SK-N-MC (cell line): ENCODE measurements at regions not wholly inside any gene's neighbourhood (a gene's known extent, or its start where the extent isn't known, plus 50 kb on each side); places are given as distances from the start of the nearest gene placed in this dataset.
"Not testable (repeated sequence)": the region's sequence is repeated elsewhere in the genome, so short reads cannot be mapped to it uniquely, and the experiment has no call there.

Experiments
- DNase-seq: peaks from one replicate; pipeline ENCODE4 v3.0.0-alpha.2; 2011; ENCODE audit warnings: low read depth, low spot score
- H3K27ac ChIP-seq: fragments of 200-600 bp; sonication (generic); 2 replicates; pipeline ENCODE4 v1.5.1; 2016; ENCODE audit warnings: mixed run types
- H3K36me3 ChIP-seq: fragments of 200-600 bp; sonication (generic); 2 replicates; pipeline ENCODE4 v1.6.1; 2017; ENCODE audit warnings: antibody characterized with exemption, low read length, mixed read lengths; ENCODE audit not compliant: insufficient read depth
- H3K4me3 ChIP-seq: fragments of 200-600 bp; sonication (generic); 2 replicates; pipeline ENCODE4 v1.5.1; 2016
- H3K9ac ChIP-seq: fragments of 200-600 bp; sonication (generic); 2 replicates; pipeline ENCODE4 v1.8.0; 2017; ENCODE audit warnings: mixed run types, mixed read lengths; ENCODE audit not compliant: insufficient read length
- H3K9me3 ChIP-seq: fragments of 200-600 bp; sonication (generic); 2 replicates; pipeline ENCODE4 v1.6.1; 2017; ENCODE audit warnings: low read depth, mild to moderate bottlenecking, antibody characterized with exemption, low read length, moderate library complexity, mixed read lengths
- EZH2 ChIP-seq: fragments of 200-600 bp; sonication (generic); IDR thresholded peaks from one replicate; pipeline ENCODE4 v1.6.1; 2017; ENCODE audit warnings: antibody characterized with exemption
- FOXP2 ChIP-seq: optimal IDR thresholded peaks from 2 replicates; pipeline ENCODE3; 2011; ENCODE audit warnings: mild to moderate bottlenecking, moderate library complexity; ENCODE audit not compliant: insufficient read depth; ENCODE audit errors: extremely low read length, control extremely low read depth
- POLR2AphosphoS5 ChIP-seq: IDR thresholded peaks from 2 replicates; pipeline ENCODE4 v1.6.1; 2012; ENCODE audit warnings: mild to moderate bottlenecking, low read depth, low read length, borderline replicate concordance

- no peak for TF ChIP-seq POLR2AphosphoS5
- TF ChIP-seq FOXP2 = no peak
- no peak for TF ChIP-seq EZH2
- peaks cover 34% of the 10 kb centered on the region; the same call in 1 of the 2 replicates for H3K36me3 ChIP-seq
- H3K27ac ChIP-seq = no peak overlapping the region
These were observed 70.6 kb upstream of the ZNF746 start for GRCh38 chr7:149568218-149568617.

DNA sequence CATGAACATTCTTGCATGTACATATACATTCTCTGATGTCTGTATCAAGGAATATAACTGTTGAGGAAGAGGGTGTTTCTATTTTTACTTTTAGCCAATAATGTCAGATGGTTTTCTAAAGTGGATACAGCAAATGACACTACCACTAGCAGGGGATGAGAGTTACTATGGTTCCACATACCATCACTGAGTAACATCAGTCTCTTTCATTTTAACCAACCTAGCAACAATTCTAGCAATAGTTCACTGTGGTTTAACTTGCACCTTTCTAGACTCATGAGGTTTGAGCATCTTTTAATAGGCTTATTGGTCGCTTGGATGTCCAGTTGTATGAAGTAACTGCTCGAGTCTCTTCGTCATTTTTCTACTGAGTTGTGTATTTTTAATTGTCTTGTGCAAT, 68.5 kb upstream of the ZNF746 start:
- TF ChIP-seq POLR2AphosphoS5 (no peak), FOXP2 (no peak), EZH2 (no peak)
- Histone ChIP-seq H3K36me3 (peaks cover 34% of the 10 kb centered on the region; the same call in 1 of the 2 replicates), H3K27ac (no peak overlapping the region), H3K4me3 (no peak overlapping the region), H3K9ac (no peak overlapping the region), H3K9me3 (peaks cover 3% of the 10 kb centered on the region; the same call in 1 of the 2 replicates)
- DNase-seq = no peak

More at GRCh38 chr7:149568218-149568617, 70.6 kb upstream of the ZNF746 start:
- Histone ChIP-seq H3K9ac (no peak overlapping the region), H3K4me3 (no peak overlapping the region), H3K9me3 (peaks cover 3% of the 10 kb centered on the region; the same call in 1 of the 2 replicates)
- DNase-seq = no peak

- Histone ChIP-seq H3K36me3 (peaks cover 37% of the 10 kb centered on the region; the same call in 1 of the 2 replicates), H3K9me3 (peaks cover 3% of the 10 kb centered on the region; the same call in 1 of the 2 replicates), H3K27ac (no peak overlapping the region), H3K9ac (no peak overlapping the region), H3K4me3 (no peak overlapping the region)
- DNase-seq = no peak
- TF ChIP-seq FOXP2 (no peak), POLR2AphosphoS5 (no peak), EZH2 (no peak)
These were observed 67.4 kb upstream of the ZNF746 start for GRCh38 chr7:149565096-149565382.

DNA sequence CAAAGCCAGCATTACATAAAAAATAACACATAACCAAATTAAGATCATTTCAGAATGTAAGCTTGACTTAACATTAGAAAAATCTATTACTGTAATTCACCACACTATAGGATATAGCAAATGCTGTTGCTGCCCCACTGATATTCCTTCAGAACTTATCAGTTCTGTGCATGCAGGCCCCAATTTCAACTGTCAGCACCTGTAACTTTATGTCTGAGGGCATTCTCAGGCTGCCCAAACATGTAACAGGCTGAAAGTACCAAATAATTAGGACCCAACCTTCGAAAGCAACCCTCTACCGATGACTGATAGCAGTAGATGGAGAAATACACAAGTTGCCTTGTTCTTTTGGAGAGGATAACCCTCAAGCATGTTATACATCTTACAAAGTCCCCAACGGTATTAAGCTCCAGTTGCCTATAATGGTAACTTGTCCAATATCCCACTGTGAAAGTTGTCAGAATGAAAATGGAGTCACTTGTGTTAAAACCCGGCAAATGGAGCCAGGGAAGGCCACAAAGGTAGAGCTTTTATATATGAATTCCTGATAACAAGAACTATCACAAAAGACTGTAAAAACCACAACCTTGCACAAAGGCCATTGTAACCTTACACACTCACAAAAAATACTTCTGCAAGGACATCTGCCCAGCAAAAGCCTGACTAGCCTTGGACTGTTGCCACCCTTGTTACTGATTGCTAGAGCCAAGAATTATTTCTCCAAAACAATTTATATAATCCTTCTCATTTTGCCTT, 66.9 kb upstream of the ZNF746 start:
- Histone ChIP-seq H3K4me3 (no peak overlapping the region), H3K36me3 (peaks cover 37% of the 10 kb centered on the region; the same call in 1 of the 2 replicates), H3K9ac (no peak overlapping the region), H3K27ac (no peak overlapping the region), H3K9me3 (peaks cover 3% of the 10 kb centered on the region; the same call in 1 of the 2 replicates)
- no peak for DNase-seq
- no peak for TF ChIP-seq FOXP2
- TF ChIP-seq EZH2 = no peak
- no peak for TF ChIP-seq POLR2AphosphoS5

DNA sequence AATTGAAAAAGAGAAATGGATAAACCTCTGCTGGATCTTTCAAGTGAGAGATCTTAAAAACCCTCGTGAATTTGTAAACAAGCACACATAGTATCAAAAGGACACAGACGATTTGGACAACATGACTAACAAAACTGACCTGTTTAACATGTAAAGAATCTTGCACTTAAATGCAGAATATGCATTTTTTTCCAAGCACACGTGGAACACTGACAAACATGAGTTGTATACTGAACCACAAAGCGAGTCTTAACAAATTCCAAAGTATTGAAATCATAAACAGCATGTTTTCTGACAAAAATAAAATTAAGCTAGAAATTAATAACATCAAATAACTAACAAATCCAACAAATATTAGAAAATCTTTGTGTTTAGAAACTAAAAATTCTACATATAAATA, 65.0 kb upstream of the ZNF746 start:
- H3K4me3 ChIP-seq = no peak overlapping the region
- peaks cover 3% of the 10 kb centered on the region; the same call in 1 of the 2 replicates for H3K9me3 ChIP-seq
- H3K9ac ChIP-seq = no peak overlapping the region
- TF ChIP-seq FOXP2 (no peak), POLR2AphosphoS5 (no peak), EZH2 (no peak)
- H3K27ac ChIP-seq = no peak overlapping the region
- DNase-seq = no peak
- peaks cover 30% of the 10 kb centered on the region; the same call in 1 of the 2 replicates for H3K36me3 ChIP-seq

- H3K4me3 ChIP-seq = no peak overlapping the region
- no peak overlapping the region for H3K9ac ChIP-seq
- no peak overlapping the region for H3K27ac ChIP-seq
- no peak for DNase-seq
- H3K9me3 ChIP-seq = peaks cover 3% of the 10 kb centered on the region; the same call in 1 of the 2 replicates
- TF ChIP-seq FOXP2 = no peak
- peaks cover 21% of the 10 kb centered on the region; the same call in 1 of the 2 replicates for H3K36me3 ChIP-seq
These were observed 63.5 kb upstream of the ZNF746 start for GRCh38 chr7:149561072-149561471.

GRCh38 chr7:149559711-149560110, 62.1 kb upstream of the ZNF746 start:
- DNase-seq = no peak
- no peak for TF ChIP-seq FOXP2
- no peak for TF ChIP-seq EZH2
- no peak for TF ChIP-seq POLR2AphosphoS5

DNA sequence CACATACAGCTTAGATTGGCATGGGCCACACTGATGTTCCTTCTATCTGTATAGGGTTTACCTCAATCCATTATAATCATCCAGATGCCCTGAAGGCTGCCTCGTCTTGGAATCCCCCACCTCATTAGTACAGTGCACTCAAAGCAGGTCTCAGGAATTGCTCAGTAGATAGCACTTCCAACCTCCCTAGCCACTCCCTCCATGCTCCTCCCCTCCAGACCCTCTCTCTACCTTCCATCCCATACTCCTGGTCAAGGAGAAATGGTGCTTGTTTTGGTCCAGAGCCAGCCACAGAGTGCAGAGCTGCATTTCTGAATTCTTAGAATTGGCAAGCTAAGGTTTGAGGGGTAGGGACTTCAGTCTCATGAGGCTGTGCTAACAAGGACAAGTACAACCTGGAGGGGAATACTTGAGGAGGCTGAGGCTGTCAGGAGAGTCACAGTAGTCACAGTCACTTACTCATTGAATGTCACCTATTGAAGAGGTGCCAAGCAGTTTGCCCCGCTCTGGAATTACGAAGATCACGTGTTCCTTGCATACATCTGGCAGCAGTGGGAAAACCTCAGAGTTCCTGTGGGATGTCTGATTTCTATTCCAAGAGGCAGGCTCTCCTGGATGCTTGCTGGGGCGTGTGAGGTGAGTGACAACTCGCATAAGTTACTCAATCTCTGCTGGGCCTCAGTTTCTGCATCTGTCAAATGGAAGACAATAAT, 60.7 kb upstream of the ZNF746 start:
- Histone ChIP-seq H3K36me3 (peaks cover 9% of the 10 kb centered on the region; the same call in 1 of the 2 replicates), H3K27ac (no peak overlapping the region)

More at GRCh38 chr7:149559711-149560110, 62.1 kb upstream of the ZNF746 start:
- Histone ChIP-seq H3K9ac (no peak overlapping the region), H3K27ac (no peak overlapping the region), H3K4me3 (no peak overlapping the region), H3K36me3 (peaks cover 16% of the 10 kb centered on the region; the same call in 1 of the 2 replicates), H3K9me3 (peaks cover 3% of the 10 kb centered on the region; the same call in 1 of the 2 replicates)

GRCh38 chr7:149556525-149556924, 58.9 kb upstream of the ZNF746 start:
- H3K4me3 ChIP-seq, DNase-seq, H3K9me3 ChIP-seq, H3K27ac ChIP-seq, H3K9ac ChIP-seq: not testable (repeated sequence)
- peaks cover 21% of the 10 kb centered on the region; the same call in 1 of the 2 replicates for H3K36me3 ChIP-seq

More for the DNA sequence above, 60.7 kb upstream of the ZNF746 start:
- H3K9me3 ChIP-seq = no peaks in the 10 kb centered on the region
- no peak for DNase-seq
- H3K9ac ChIP-seq = no peak overlapping the region
- TF ChIP-seq FOXP2 (no peak), POLR2AphosphoS5 (no peak), EZH2 (no peak)
- H3K4me3 ChIP-seq = no peak overlapping the region

- peaks cover 32% of the 10 kb centered on the region; the same call in 1 of the 2 replicates for H3K36me3 ChIP-seq
- DNase-seq, H3K9ac ChIP-seq, H3K9me3 ChIP-seq, H3K27ac ChIP-seq, H3K4me3 ChIP-seq: not testable (repeated sequence)
These were observed 57.2 kb upstream of the ZNF746 start for GRCh38 chr7:149554821-149555220.

DNA sequence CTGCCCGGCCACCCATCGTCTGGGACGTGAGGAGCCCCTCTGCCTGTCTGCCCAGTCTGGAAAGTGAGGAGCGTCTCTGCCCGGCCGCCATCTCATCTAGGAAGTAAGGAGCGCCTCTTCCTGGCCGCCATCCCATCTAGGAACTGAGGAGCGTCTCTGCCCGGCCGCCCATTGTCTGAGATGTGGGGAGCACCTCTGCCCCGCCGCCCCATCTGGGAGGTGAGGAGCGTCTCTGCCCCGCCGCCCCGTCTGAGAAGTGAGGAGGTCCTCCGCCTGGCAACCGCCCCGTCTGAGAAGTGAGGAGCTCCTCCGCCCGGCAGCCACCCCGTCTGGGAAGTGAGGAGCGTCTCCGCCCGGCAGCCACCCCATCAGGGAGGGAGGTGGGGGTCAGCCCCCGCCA, 56.4 kb upstream of the ZNF746 start:
- H3K27ac ChIP-seq, H3K9ac ChIP-seq, H3K9me3 ChIP-seq, DNase-seq, H3K4me3 ChIP-seq: not testable (repeated sequence)
- H3K36me3 ChIP-seq = peaks cover 41% of the 10 kb centered on the region; the same call in 1 of the 2 replicates
